ENCODE measurements at regions not wholly inside any gene's neighbourhood (a gene's known extent, or its start where the extent isn't known, plus 50 kb on each side); places are given as distances from the start of the nearest gene placed in this dataset.
"Not testable (repeated sequence)": the region's sequence is repeated elsewhere in the genome, so short reads cannot be mapped to it uniquely, and the experiment has no call there.

- POLR2A ChIA-PET: no interaction called here
- CTCF ChIA-PET: no interaction called here
- TF ChIP-seq FOS (IDR thresholded peaks at IDR 0.05; ENCODE audit: borderline replicate concordance, insufficient read depth, low read length): no peak
- no peak for TF ChIP-seq POLR2A (IDR thresholded peaks at IDR 0.05; ENCODE audit: low read depth, low read length)
- TF ChIP-seq MYC (IDR thresholded peaks at IDR 0.05; ENCODE audit: low read depth, low read length): no peak
- FAIRE-seq (no peak), DNase-seq (ENCODE audit: low read depth, low spot score) (no peak)
- Histone ChIP-seq H2AFZ (ENCODE audit: low read depth, low read length) (no peak overlapping the region), H3K27ac (ENCODE audit: insufficient read depth, low read depth, low read length) (no peak overlapping the region), H3K36me3 (ENCODE audit: control insufficient read depth in 2 of 2, extremely low read depth in 1 of 2, insufficient read depth in 2 of 2, low read length in 2 of 2) (no peaks in the 10 kb centered on the region), H3K9me3 (replicated peaks; ENCODE audit: control insufficient read depth, insufficient read depth, low read length) (no peaks in the 10 kb centered on the region), H3K4me1 (ENCODE audit: control insufficient read depth, extremely low read depth, insufficient read depth, low read length) (no peaks in the 10 kb centered on the region), H3K79me2 (ENCODE audit: control insufficient read depth, insufficient read depth, low read length) (no peaks in the 10 kb centered on the region), H3K9me1 (replicated peaks; ENCODE audit: control insufficient read depth, extremely low read depth, insufficient read depth, low read length) (no peaks in the 10 kb centered on the region), H4K20me1 (replicated peaks; ENCODE audit: control insufficient read depth, extremely low read depth, insufficient read depth, low read length) (no peaks in the 10 kb centered on the region), H3K4me3 (replicated peaks in 1 of 3; ENCODE audit: insufficient read depth in 1 of 3, low read depth in 1 of 3, low read length in 3 of 3) (no peak overlapping the region), H3K4me2 (ENCODE audit: insufficient read depth, low read length) (no peak overlapping the region), H3K27me3 (ENCODE audit: control insufficient read depth in 2 of 2, insufficient read depth in 2 of 2, low read length in 2 of 2) (no peaks in the 10 kb centered on the region), H3K9ac (replicated peaks; ENCODE audit: extremely low read depth, insufficient read depth, low read length) (no peak overlapping the region)
- no TSS peak for BruUV-seq (replicated peaks)
- intact Hi-C loops (cut with micrococcal nuclease) (no loop called here), dilution Hi-C loops (cut with MboI; ENCODE audit: extremely low pct_ligation_motif_present, low sequenced_read_pairs) (no loop called here)
These were observed 194.4 kb downstream of the COX18 start for GRCh38 chr4:72875138-72875537.

GRCh38 chr4:72864898-72865297 lies 204.6 kb downstream of the COX18 start:
- Histone ChIP-seq H3K4me1 (ENCODE audit: control insufficient read depth, extremely low read depth, insufficient read depth, low read length) (no peaks in the 10 kb centered on the region), H3K9me1 (replicated peaks; ENCODE audit: control insufficient read depth, extremely low read depth, insufficient read depth, low read length) (no peaks in the 10 kb centered on the region), H3K79me2 (ENCODE audit: control insufficient read depth, insufficient read depth, low read length) (no peaks in the 10 kb centered on the region), H3K27ac (ENCODE audit: insufficient read depth, low read depth, low read length) (no peak overlapping the region), H4K20me1 (replicated peaks; ENCODE audit: control insufficient read depth, extremely low read depth, insufficient read depth, low read length) (no peaks in the 10 kb centered on the region), H3K36me3 (ENCODE audit: control insufficient read depth in 2 of 2, extremely low read depth in 1 of 2, insufficient read depth in 2 of 2, low read length in 2 of 2) (no peaks in the 10 kb centered on the region), H2AFZ (ENCODE audit: low read depth, low read length) (no peak overlapping the region), H3K4me3 (replicated peaks in 1 of 3; ENCODE audit: insufficient read depth in 1 of 3, low read depth in 1 of 3, low read length in 3 of 3) (no peak overlapping the region), H3K4me2 (ENCODE audit: insufficient read depth, low read length) (no peak overlapping the region), H3K27me3 (ENCODE audit: control insufficient read depth in 2 of 2, insufficient read depth in 2 of 2, low read length in 2 of 2) (peaks cover 0 to 1% of the 10 kb centered on the region in 2 experiments), H3K9ac (replicated peaks; ENCODE audit: extremely low read depth, insufficient read depth, low read length) (no peak overlapping the region), H3K9me3 (replicated peaks; ENCODE audit: control insufficient read depth, insufficient read depth, low read length) (no peaks in the 10 kb centered on the region)
- intact Hi-C loops (cut with micrococcal nuclease) (no loop called here), dilution Hi-C loops (cut with MboI; ENCODE audit: extremely low pct_ligation_motif_present, low sequenced_read_pairs) (no loop called here)
- DNase-seq (ENCODE audit: low read depth, low spot score) (no peak), FAIRE-seq (no peak)
- CTCF ChIA-PET: no interaction called here
- no TSS peak for BruUV-seq (replicated peaks)
- TF ChIP-seq POLR2AphosphoS5 (IDR thresholded peaks at IDR 0.05; ENCODE audit: insufficient read depth, low read depth, low read length) (no peak), JUN (IDR thresholded peaks at IDR 0.05; ENCODE audit: borderline replicate concordance, insufficient read depth, insufficient read length, low read depth) (no peak), POLR2A (IDR thresholded peaks at IDR 0.05; ENCODE audit: low read depth, low read length) (no peak), MAX (IDR thresholded peaks at IDR 0.05; ENCODE audit: insufficient read depth, insufficient read length) (no peak), EZH2 (IDR thresholded peaks at IDR 0.05; ENCODE audit: borderline replicate concordance, low read depth, low read length, severe bottlenecking) (no peak), FOS (IDR thresholded peaks at IDR 0.05; ENCODE audit: borderline replicate concordance, insufficient read depth, low read length) (no peak), GATA2 (IDR thresholded peaks at IDR 0.05; ENCODE audit: insufficient read depth, insufficient read length, low read depth, low read length) (no peak), MYC (IDR thresholded peaks at IDR 0.05; ENCODE audit: low read depth, low read length) (no peak), CTCF (IDR thresholded peaks at IDR 0.05; ENCODE audit: extremely low read depth in 1 of 2, insufficient read depth in 1 of 2, low read depth in 1 of 2, low read length in 2 of 2) (no peak)
- POLR2A ChIA-PET: no interaction called here

- H3K27ac ChIP-seq (ENCODE audit: insufficient read depth, low read depth, low read length); H3K27me3 ChIP-seq (ENCODE audit: control insufficient read depth in 2 of 2, insufficient read depth in 2 of 2, low read length in 2 of 2); dilution Hi-C loops (cut with MboI; ENCODE audit: extremely low pct_ligation_motif_present, low sequenced_read_pairs); intact Hi-C loops (cut with micrococcal nuclease); CTCF ChIA-PET; H3K79me2 ChIP-seq (ENCODE audit: control insufficient read depth, insufficient read depth, low read length); H3K4me1 ChIP-seq (ENCODE audit: control insufficient read depth, extremely low read depth, insufficient read depth, low read length); H3K4me2 ChIP-seq (ENCODE audit: insufficient read depth, low read length); H4K20me1 ChIP-seq (replicated peaks; ENCODE audit: control insufficient read depth, extremely low read depth, insufficient read depth, low read length); H3K9ac ChIP-seq (replicated peaks; ENCODE audit: extremely low read depth, insufficient read depth, low read length); H3K4me3 ChIP-seq (replicated peaks in 1 of 3; ENCODE audit: insufficient read depth in 1 of 3, low read depth in 1 of 3, low read length in 3 of 3); H3K9me3 ChIP-seq (replicated peaks; ENCODE audit: control insufficient read depth, insufficient read depth, low read length); H3K36me3 ChIP-seq (ENCODE audit: control insufficient read depth in 2 of 2, extremely low read depth in 1 of 2, insufficient read depth in 2 of 2, low read length in 2 of 2); H3K9me1 ChIP-seq (replicated peaks; ENCODE audit: control insufficient read depth, extremely low read depth, insufficient read depth, low read length); POLR2A ChIA-PET; BruUV-seq (replicated peaks); H2AFZ ChIP-seq (ENCODE audit: low read depth, low read length); FAIRE-seq; DNase-seq (ENCODE audit: low read depth, low spot score): not testable (repeated sequence)
These were observed 205.2 kb downstream of the COX18 start for GRCh38 chr4:72864277-72864676.
